Omental fat pad (tissue), 3 donors: ENCODE measurements at regions not wholly inside any gene's neighbourhood (a gene's known extent, or its start where the extent isn't known, plus 50 kb on each side); places are given as distances from the start of the nearest gene placed in this dataset.

Experiments used
- ATAC-seq: fragments of 150-250 bp; one replicate; pipeline ENCODE4 v1.9.1; 2016; ENCODE audit warnings: mild to moderate bottlenecking, moderate library complexity; ENCODE audit not compliant: low FRiP score
- DNase-seq: peaks from one replicate; pipeline ENCODE4 v3.0.0-alpha.2; 2019; ENCODE audit warnings: low spot score
- TF ChIP-seq, protein P1 (sequence below), 3 donors: fragments of 450-650 bp; IDR thresholded peaks; one replicate each; pipeline ENCODE4 v1.5.1; 2016 to 2017; ENCODE audit warnings: antibody characterized with exemption in 3 of 3, mild to moderate bottlenecking in 3 of 3, moderate library complexity in 2 of 3

DNA sequence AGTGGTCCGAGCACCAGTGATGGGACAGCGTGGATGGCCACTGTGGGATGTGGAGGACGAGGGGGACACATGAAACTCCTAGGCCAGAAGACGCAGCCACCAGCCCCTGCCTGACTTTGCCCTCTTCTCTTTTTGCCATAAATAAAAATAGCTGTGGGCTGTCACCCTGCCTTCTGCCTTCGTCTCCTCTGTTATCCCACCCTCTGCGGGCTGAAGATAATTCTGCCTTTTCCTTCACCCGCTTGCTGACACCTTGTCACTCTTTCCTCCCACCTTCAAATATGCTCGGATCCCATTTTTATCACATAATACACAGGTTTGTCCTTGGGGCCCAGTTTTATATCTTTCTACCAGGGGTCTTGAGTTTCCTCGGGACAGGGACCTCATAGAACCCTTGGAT, 87.6 kb upstream of the CIBAR2 start:
- TF ChIP-seq, protein P1, sequence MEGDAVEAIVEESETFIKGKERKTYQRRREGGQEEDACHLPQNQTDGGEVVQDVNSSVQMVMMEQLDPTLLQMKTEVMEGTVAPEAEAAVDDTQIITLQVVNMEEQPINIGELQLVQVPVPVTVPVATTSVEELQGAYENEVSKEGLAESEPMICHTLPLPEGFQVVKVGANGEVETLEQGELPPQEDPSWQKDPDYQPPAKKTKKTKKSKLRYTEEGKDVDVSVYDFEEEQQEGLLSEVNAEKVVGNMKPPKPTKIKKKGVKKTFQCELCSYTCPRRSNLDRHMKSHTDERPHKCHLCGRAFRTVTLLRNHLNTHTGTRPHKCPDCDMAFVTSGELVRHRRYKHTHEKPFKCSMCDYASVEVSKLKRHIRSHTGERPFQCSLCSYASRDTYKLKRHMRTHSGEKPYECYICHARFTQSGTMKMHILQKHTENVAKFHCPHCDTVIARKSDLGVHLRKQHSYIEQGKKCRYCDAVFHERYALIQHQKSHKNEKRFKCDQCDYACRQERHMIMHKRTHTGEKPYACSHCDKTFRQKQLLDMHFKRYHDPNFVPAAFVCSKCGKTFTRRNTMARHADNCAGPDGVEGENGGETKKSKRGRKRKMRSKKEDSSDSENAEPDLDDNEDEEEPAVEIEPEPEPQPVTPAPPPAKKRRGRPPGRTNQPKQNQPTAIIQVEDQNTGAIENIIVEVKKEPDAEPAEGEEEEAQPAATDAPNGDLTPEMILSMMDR (IDR thresholded peaks at IDR 0.05) = no peak
- ATAC-seq (no peak), DNase-seq (no peak)

DNA sequence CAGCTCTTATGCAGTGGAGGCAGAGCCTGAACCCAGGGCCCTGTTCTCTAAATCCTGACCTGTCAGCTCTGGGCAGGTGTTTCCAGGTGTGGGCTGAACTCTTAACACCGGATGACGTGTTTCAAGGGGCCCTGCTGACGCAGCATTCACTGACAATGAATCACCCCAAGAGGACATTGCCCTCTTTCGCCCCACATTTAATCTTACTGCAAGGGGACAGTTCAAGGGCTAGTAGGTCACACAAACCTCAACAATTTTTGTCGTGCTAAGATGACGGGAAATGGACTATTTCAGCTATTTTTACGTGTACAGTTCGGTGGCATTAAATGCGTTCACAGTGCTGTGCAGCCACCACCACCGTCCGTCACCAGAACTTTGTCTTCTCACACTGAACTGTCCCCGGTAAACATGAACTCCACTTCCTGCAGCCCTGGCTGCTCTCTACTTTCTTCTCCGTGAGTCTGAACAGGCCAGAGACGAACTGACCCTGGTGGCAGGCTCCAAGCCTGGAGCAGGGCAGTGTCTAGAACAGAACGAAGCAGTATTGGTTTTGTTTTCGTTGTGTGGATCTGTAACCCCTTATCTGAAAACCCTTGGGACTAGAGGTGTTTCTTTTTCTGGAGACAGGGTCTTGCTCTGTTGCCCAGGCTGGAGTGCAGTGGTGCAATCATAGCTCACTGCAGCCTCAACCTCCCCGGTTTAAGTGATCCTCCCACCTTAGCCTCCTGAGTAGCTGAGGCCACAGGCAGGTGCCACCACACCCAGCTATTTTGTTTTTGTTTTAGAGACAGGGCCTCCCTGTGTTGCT, 88.4 kb upstream of the CIBAR2 start:
- TF ChIP-seq, protein P1 (IDR thresholded peaks at IDR 0.05) = no peak
- DNase-seq (no peak), ATAC-seq (no peak)

DNA sequence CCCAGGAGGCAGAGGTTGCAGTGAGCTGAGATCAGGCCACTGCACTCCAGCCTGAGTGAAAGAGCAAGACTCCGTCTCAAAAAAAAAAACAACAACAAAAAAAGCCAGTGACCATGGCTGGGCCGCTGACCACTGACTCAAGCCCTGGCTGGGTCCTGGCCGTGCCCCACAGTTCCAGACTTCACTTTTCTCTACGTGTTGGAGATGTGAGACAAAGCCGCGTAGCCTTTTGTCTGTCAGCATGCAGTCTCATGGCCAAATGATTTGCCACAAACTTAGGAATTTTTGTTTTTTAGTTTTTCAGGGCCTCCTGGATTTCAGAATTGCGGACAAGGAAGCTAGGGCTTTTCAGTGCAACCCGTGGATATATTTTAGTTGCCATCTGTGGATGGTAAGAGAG, 89.3 kb upstream of the CIBAR2 start:
- TF ChIP-seq, protein P1 (IDR thresholded peaks at IDR 0.05) = no peak
- no peak for DNase-seq
- ATAC-seq = no peak

DNA sequence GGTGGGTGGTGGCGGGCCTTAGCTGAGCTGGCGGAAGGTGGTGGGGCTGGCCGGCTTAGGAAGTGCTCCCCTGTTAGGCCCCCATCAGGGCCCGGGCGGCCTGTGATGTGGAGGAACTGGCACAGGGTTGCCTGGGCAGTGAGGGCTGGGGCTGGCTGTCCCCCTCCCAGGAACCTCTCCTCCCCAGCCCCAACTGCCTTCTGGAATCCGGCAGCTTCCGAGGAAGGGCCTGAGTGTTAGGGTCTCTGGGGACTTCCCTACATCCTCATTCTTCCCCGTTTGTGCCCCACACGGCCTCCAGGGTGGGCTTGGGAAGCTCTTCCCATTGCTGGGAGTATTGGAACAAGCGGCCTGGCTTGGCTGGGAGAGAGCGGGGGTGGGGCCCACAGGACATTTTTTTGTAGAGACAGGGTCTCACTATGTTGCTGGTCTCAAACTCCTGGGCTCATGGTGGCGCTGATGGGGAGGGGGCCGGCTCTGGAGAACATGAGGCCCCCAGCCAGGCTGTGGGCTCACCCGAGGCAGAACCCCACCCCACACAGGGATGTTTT, 89.9 kb upstream of the CIBAR2 start:
- TF ChIP-seq, protein P1 (IDR thresholded peaks at IDR 0.05) = no peak
- ATAC-seq = no peak

DNA sequence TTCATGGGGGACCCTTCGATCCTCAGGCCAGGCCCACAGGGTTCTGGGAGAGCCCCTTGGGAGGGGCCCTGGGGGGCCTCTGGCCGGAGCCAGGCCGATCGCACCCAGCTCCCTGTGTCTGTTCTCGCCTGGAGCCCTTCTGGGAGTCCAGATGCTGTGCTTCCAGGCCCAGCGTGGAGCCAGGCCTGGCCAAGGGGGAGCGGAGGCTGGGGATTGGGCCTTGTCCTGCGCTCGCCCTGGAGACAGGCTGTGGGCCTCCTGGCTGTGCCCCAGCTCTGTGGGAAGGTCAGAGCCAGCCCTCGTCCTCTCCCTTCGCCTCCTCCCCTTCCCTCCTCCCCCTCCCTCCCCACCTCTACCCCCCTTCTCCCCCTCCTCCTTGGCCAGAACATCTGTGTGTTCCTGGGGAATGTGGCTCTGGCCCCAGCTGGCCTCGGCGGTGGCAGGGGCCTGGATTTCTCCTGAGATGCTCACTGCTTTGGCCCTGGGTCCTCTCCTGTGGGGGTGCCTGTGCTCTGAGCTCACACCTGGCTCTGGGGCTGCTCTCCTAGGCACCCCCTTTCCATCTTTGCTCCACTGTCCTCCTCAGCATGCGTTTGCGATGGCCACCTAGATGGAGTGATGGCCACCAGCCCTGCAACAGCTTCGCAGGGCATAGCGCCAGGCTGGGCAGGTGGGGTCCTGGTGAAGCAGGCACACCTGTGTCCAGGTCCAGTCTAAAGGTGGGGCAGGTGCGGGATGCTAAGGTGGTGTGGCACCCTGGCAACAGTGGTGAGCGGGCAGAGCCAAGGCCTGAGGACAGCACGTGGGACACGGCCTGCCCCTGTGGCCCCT, 90.6 kb upstream of the CIBAR2 start:
- DNase-seq (no peak), ATAC-seq (peak; percentile 39)
- TF ChIP-seq, protein P1 (IDR thresholded peaks at IDR 0.05) = no peak

More for the DNA sequence above, 89.9 kb upstream of the CIBAR2 start:
- DNase-seq = no peak

DNA sequence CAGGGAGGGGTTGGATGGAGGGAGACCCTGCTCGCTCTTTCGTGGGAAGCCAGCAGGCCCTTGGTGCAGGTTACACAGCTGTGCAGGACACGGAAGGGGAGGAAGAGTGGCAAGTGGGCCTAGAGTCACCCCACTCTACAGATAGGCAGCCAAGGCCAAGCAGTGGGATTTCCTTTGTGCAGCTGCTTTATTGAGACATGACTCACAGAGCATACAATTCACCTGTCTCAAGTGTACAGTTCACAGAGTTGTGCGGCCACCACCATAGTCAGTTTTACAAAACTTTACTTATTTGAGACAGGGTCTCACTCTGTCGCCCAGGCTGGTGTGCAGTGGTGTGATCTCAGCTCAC, 91.2 kb upstream of the CIBAR2 start:
- TF ChIP-seq, protein P1 (IDR thresholded peaks at IDR 0.05) = no peak
- ATAC-seq (no peak), DNase-seq (no peak)
